Gastrocnemius medialis (tissue), 4 donors: ENCODE measurements at regions not wholly inside any gene's neighbourhood (a gene's known extent, or its start where the extent isn't known, plus 50 kb on each side); places are given as distances from the start of the nearest gene placed in this dataset.

Experiments
- POLR2A ChIP-seq, 2 donors: fragments of 450-650 bp; IDR thresholded peaks; one replicate each; pipeline ENCODE4 v1.6.1; 2017; ENCODE audit warnings: antibody characterized with exemption in 2 of 2, mild to moderate bottlenecking in 2 of 2, moderate library complexity in 2 of 2
- TF ChIP-seq, protein P1 (sequence below), 5 experiments: fragments of 450-650 bp in 3 of 5; fragments of 200-600 bp in 2 of 5; sonication (generic) in 2 of 5; IDR thresholded peaks in 4 of 5; conservative IDR thresholded peaks in 1 of 5; 1 replicate in 4 of 5; 2 replicates in 1 of 5; pipeline ENCODE4 v1.5.1; 2016 to 2019; ENCODE audit warnings: antibody characterized with exemption in 5 of 5, mild to moderate bottlenecking in 3 of 5, moderate library complexity in 3 of 5

DNA sequence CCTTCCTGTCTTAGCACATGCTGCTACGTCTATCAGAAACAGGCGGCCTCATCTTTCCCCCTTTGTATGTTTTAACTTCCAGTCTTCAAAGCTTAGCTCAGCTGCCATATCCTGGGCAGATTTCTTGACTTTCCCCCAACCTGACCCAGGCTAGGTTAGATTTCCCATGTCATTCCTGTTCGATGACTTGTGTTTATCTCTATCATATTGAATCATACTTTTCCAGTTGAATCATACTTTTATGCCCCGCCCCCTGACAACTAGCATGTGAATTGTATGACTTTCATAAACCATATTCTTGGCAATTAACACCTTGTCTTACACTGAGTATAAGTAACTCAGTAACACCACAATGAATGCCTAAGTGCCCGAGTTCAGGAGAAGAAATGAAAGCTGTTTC, 128.3 kb downstream of the CYRIA start:
- no peak for TF ChIP-seq POLR2A (IDR thresholded peaks at IDR 0.05)
- TF ChIP-seq, protein P1, sequence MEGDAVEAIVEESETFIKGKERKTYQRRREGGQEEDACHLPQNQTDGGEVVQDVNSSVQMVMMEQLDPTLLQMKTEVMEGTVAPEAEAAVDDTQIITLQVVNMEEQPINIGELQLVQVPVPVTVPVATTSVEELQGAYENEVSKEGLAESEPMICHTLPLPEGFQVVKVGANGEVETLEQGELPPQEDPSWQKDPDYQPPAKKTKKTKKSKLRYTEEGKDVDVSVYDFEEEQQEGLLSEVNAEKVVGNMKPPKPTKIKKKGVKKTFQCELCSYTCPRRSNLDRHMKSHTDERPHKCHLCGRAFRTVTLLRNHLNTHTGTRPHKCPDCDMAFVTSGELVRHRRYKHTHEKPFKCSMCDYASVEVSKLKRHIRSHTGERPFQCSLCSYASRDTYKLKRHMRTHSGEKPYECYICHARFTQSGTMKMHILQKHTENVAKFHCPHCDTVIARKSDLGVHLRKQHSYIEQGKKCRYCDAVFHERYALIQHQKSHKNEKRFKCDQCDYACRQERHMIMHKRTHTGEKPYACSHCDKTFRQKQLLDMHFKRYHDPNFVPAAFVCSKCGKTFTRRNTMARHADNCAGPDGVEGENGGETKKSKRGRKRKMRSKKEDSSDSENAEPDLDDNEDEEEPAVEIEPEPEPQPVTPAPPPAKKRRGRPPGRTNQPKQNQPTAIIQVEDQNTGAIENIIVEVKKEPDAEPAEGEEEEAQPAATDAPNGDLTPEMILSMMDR (IDR thresholded peaks at IDR 0.05 in 4 of 5, conservative IDR thresholded peaks at IDR 0.05 in 1 of 5) = no peak
